PFSK-1 (cell line): ENCODE measurements at regions not wholly inside any gene's neighbourhood (a gene's known extent, or its start where the extent isn't known, plus 50 kb on each side); places are given as distances from the start of the nearest gene placed in this dataset.

Experiments used
- POLR2AphosphoS5 ChIP-seq: IDR thresholded peaks from 2 replicates; pipeline ENCODE4 v1.6.1; 2012; ENCODE audit warnings: low read depth, mild to moderate bottlenecking, control low read depth, low read length, moderate library complexity
- SIN3A ChIP-seq: IDR thresholded peaks from 2 replicates; pipeline ENCODE4 v1.6.1; 2012; ENCODE audit warnings: mild to moderate bottlenecking, low read length, moderate library complexity, borderline replicate concordance; ENCODE audit not compliant: insufficient read depth
- TAF1 ChIP-seq: IDR thresholded peaks from 2 replicates; pipeline ENCODE4 v1.6.1; 2012; ENCODE audit warnings: low read length, control low read depth, borderline replicate concordance; ENCODE audit not compliant: insufficient read depth
- TF ChIP-seq, protein P1 (sequence below), 2 experiments: IDR thresholded peaks; 2 replicates each; pipeline versions ENCODE4 v1.6.1 to v1.8.0; 2011 to 2012; ENCODE audit warnings: low read depth in 2 of 2, low read length in 2 of 2, control low read depth in 1 of 2, inconsistent platforms in 1 of 2, mild to moderate bottlenecking in 1 of 2, moderate library complexity in 1 of 2; ENCODE audit not compliant: insufficient read depth in 1 of 2

DNA sequence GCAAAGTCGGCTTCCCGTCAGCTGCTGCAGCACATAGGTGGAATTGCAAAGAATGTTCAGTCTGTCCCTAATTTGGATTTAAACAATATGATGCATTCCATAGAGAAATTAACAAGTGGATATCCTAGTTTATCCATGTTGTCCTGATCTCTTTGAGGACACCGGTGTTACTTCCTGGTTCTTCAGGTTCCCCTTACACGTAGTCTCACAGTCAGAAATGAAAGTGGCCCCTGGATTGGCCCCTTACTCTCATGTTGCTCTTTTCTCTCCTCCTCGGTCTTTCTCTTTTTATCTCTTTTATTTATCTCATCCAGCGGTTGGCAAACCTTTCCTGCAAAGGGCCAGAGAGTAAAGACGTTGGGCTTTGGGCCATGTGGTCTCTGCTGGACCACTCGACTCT is 265.1 kb downstream of the GAS1 start:
- TF ChIP-seq POLR2AphosphoS5 (no peak), SIN3A (no peak), TAF1 (no peak)
- TF ChIP-seq, protein P1, sequence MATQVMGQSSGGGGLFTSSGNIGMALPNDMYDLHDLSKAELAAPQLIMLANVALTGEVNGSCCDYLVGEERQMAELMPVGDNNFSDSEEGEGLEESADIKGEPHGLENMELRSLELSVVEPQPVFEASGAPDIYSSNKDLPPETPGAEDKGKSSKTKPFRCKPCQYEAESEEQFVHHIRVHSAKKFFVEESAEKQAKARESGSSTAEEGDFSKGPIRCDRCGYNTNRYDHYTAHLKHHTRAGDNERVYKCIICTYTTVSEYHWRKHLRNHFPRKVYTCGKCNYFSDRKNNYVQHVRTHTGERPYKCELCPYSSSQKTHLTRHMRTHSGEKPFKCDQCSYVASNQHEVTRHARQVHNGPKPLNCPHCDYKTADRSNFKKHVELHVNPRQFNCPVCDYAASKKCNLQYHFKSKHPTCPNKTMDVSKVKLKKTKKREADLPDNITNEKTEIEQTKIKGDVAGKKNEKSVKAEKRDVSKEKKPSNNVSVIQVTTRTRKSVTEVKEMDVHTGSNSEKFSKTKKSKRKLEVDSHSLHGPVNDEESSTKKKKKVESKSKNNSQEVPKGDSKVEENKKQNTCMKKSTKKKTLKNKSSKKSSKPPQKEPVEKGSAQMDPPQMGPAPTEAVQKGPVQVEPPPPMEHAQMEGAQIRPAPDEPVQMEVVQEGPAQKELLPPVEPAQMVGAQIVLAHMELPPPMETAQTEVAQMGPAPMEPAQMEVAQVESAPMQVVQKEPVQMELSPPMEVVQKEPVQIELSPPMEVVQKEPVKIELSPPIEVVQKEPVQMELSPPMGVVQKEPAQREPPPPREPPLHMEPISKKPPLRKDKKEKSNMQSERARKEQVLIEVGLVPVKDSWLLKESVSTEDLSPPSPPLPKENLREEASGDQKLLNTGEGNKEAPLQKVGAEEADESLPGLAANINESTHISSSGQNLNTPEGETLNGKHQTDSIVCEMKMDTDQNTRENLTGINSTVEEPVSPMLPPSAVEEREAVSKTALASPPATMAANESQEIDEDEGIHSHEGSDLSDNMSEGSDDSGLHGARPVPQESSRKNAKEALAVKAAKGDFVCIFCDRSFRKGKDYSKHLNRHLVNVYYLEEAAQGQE (IDR thresholded peaks at IDR 0.05; ENCODE audit: insufficient read depth in 1 of 2, low read depth in 2 of 2, low read length in 2 of 2) = no peak
